ENCODE measurements at regions not wholly inside any gene's neighbourhood (a gene's known extent, or its start where the extent isn't known, plus 50 kb on each side); places are given as distances from the start of the nearest gene placed in this dataset.
A peak's percentile ranks its signal among the peaks of the same experiment; 100 is the strongest.

DNA sequence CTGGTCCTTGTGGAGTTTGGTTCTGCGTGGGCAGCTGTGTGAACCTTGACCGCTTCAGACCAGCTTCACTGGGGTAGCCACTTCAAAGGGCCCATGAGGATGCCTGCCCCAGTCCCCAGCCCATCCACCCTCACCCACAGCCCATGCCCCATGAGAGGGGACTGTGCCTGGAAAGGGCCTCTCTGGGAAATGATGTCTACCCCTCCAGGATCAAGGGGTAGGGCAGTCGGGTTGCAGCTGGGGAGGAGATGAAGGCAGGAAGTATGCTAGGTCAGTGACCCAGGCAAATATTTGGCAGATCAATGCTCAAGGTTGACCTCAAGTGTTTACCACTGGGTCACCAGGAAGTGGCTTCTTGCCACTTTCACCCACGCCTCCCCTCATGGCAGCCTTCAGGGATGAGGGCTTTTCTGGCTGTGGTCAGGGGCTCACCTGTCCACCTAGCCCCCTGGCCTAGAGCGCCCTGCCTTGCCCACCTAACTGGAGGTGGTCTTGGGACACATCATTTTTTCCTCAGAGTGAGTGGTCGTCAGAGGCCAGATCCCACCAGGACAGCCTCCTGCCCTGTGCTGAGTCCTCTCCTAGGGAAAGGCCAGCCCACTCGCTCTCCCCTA is 109.5 kb downstream of the SNX5 start (continued):
- TF ChIP-seq ZNF430 (CRISPR knock-in tag; IDR thresholded peaks at IDR 0.05) (peak; percentile 99), ZNF33A (CRISPR knock-in tag; IDR thresholded peaks at IDR 0.05; ENCODE audit: borderline replicate concordance) (no peak), ZNF124 (CRISPR knock-in tag; IDR thresholded peaks at IDR 0.05) (peak; percentile 99), ZNF569 (CRISPR knock-in tag; IDR thresholded peaks at IDR 0.05; ENCODE audit: borderline replicate concordance) (peak; percentile 81; the same call in 1 of the 2 replicates), ZNF768 (CRISPR knock-in tag; IDR thresholded peaks at IDR 0.05) (no peak), MZF1 (CRISPR knock-in tag; IDR thresholded peaks at IDR 0.05; ENCODE audit: borderline replicate concordance) (0 out of 2 replicates have a peak, but pooled peaks have one; percentile 69), RBM22 (optimal IDR thresholded peaks at IDR 0.05; ENCODE audit: low read length) (peak; percentile 75), ATF7 (IDR thresholded peaks at IDR 0.05) (peak; percentile 62), ATF7 (CRISPR knock-in tag; IDR thresholded peaks at IDR 0.05) (peak; percentile 97), RARG (CRISPR knock-in tag; IDR thresholded peaks at IDR 0.05; ENCODE audit: low read depth) (no peak; the same call in 1 of the 2 replicates), PHF8 (CRISPR knock-in tag; IDR thresholded peaks at IDR 0.05) (peak; percentile 65), KDM6A (CRISPR knock-in tag; IDR thresholded peaks at IDR 0.05; ENCODE audit: low read depth) (peak; percentile 99), SP5 (CRISPR knock-in tag; IDR thresholded peaks at IDR 0.05; ENCODE audit: borderline replicate concordance, low read depth) (peak; percentile 100), NR2F6 (IDR thresholded peaks at IDR 0.05) (peak; percentile 100), NR2F6 (CRISPR knock-in tag; IDR thresholded peaks at IDR 0.05) (peak; percentile 100), ZNF225 (CRISPR knock-in tag; IDR thresholded peaks at IDR 0.05) (peak; percentile 49; the same call in 1 of the 2 replicates)
- TF ChIP-seq, protein P1, sequence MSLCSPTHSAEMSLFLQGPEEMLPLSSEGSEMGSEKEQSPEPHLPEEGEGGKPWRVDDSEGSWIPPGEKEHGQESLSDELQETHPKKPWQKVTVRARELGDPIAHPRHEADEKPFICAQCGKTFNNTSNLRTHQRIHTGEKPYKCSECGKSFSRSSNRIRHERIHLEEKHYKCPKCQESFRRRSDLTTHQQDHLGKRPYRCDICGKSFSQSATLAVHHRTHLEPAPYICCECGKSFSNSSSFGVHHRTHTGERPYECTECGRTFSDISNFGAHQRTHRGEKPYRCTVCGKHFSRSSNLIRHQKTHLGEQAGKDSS (CRISPR knock-in tag; IDR thresholded peaks at IDR 0.05; ENCODE audit: borderline replicate concordance, low read depth): peak; percentile 97
- TF ChIP-seq, protein P2, sequence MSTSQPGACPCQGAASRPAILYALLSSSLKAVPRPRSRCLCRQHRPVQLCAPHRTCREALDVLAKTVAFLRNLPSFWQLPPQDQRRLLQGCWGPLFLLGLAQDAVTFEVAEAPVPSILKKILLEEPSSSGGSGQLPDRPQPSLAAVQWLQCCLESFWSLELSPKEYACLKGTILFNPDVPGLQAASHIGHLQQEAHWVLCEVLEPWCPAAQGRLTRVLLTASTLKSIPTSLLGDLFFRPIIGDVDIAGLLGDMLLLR (CRISPR knock-in tag; IDR thresholded peaks at IDR 0.05): peak; percentile 96
- TF ChIP-seq, protein P3, sequence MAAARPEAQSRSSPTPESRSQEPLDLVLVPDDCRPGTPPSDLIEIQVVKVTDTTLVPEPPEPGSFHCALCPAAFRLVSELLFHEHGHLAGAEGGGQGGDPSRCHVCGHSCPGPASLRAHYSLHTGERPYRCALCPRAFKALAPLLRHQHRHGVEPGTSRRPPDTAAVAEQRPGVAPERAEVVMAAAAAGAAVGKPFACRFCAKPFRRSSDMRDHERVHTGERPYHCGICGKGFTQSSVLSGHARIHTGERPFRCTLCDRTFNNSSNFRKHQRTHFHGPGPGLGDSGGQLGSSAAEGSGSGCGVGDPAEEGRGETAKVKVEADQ (CRISPR knock-in tag; IDR thresholded peaks at IDR 0.05; ENCODE audit: borderline replicate concordance): peak; percentile 99
- TF ChIP-seq, protein P4, sequence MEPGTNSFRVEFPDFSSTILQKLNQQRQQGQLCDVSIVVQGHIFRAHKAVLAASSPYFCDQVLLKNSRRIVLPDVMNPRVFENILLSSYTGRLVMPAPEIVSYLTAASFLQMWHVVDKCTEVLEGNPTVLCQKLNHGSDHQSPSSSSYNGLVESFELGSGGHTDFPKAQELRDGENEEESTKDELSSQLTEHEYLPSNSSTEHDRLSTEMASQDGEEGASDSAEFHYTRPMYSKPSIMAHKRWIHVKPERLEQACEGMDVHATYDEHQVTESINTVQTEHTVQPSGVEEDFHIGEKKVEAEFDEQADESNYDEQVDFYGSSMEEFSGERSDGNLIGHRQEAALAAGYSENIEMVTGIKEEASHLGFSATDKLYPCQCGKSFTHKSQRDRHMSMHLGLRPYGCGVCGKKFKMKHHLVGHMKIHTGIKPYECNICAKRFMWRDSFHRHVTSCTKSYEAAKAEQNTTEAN (CRISPR knock-in tag; conservative IDR thresholded peaks at IDR 0.05): peak; percentile 96
- TF ChIP-seq, protein P5, sequence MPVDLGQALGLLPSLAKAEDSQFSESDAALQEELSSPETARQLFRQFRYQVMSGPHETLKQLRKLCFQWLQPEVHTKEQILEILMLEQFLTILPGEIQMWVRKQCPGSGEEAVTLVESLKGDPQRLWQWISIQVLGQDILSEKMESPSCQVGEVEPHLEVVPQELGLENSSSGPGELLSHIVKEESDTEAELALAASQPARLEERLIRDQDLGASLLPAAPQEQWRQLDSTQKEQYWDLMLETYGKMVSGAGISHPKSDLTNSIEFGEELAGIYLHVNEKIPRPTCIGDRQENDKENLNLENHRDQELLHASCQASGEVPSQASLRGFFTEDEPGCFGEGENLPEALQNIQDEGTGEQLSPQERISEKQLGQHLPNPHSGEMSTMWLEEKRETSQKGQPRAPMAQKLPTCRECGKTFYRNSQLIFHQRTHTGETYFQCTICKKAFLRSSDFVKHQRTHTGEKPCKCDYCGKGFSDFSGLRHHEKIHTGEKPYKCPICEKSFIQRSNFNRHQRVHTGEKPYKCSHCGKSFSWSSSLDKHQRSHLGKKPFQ (CRISPR knock-in tag; IDR thresholded peaks at IDR 0.05; ENCODE audit: insufficient replicate concordance): peak; percentile 97
- TF ChIP-seq, protein P6, sequence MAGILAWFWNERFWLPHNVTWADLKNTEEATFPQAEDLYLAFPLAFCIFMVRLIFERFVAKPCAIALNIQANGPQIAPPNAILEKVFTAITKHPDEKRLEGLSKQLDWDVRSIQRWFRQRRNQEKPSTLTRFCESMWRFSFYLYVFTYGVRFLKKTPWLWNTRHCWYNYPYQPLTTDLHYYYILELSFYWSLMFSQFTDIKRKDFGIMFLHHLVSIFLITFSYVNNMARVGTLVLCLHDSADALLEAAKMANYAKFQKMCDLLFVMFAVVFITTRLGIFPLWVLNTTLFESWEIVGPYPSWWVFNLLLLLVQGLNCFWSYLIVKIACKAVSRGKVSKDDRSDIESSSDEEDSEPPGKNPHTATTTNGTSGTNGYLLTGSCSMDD (CRISPR knock-in tag; IDR thresholded peaks at IDR 0.05): no peak
- TF ChIP-seq, protein P7, sequence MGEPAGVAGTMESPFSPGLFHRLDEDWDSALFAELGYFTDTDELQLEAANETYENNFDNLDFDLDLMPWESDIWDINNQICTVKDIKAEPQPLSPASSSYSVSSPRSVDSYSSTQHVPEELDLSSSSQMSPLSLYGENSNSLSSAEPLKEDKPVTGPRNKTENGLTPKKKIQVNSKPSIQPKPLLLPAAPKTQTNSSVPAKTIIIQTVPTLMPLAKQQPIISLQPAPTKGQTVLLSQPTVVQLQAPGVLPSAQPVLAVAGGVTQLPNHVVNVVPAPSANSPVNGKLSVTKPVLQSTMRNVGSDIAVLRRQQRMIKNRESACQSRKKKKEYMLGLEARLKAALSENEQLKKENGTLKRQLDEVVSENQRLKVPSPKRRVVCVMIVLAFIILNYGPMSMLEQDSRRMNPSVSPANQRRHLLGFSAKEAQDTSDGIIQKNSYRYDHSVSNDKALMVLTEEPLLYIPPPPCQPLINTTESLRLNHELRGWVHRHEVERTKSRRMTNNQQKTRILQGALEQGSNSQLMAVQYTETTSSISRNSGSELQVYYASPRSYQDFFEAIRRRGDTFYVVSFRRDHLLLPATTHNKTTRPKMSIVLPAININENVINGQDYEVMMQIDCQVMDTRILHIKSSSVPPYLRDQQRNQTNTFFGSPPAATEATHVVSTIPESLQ (CRISPR knock-in tag; conservative IDR thresholded peaks at IDR 0.05): peak; percentile 75; the same call in 1 of the 2 replicates

Measured in HepG2 (cell line).